ENCODE measurements at regions not wholly inside any gene's neighbourhood (a gene's known extent, or its start where the extent isn't known, plus 50 kb on each side); places are given as distances from the start of the nearest gene placed in this dataset.

- H3K36me3 Mint-ChIP-seq (ENCODE audit: low read depth) = no peaks in the 10 kb centered on the region
- H3K9me3 Mint-ChIP-seq = no peaks in the 10 kb centered on the region
These were observed 61.6 kb upstream of the MED4 start for GRCh38 chr13:48156466-48156865.

GRCh38 chr13:48155848-48156247 lies 60.9 kb upstream of the MED4 start:
- Mint-ChIP-seq H3K27me3 (no peaks in the 10 kb centered on the region), H3K27ac (peak overlapping the region; percentile 77), H3K36me3 (ENCODE audit: low read depth) (no peaks in the 10 kb centered on the region), H3K4me3 (peak overlapping the region; percentile 66), H3K9me3 (no peaks in the 10 kb centered on the region), H3K4me1 (peaks cover 46% of the 10 kb centered on the region)
- ATAC-seq (replicated peaks) = peak; percentile 85

More at GRCh38 chr13:48156466-48156865, 61.6 kb upstream of the MED4 start:
- H3K4me1 Mint-ChIP-seq = peaks cover 48% of the 10 kb centered on the region
- H3K27me3 Mint-ChIP-seq = no peaks in the 10 kb centered on the region
- peak; percentile 82 for ATAC-seq (replicated peaks)
- H3K27ac Mint-ChIP-seq = peak overlapping the region; percentile 77
- peak overlapping the region; percentile 66 for H3K4me3 Mint-ChIP-seq

- Mint-ChIP-seq H3K36me3 (ENCODE audit: low read depth) (no peaks in the 10 kb centered on the region), H3K27me3 (no peaks in the 10 kb centered on the region), H3K9me3 (no peaks in the 10 kb centered on the region), H3K4me3 (peak overlapping the region; percentile 66), H3K27ac (peak overlapping the region; percentile 77), H3K4me1 (peaks cover 38% of the 10 kb centered on the region)
- no peak for ATAC-seq (replicated peaks)
These were observed 59.8 kb upstream of the MED4 start for GRCh38 chr13:48154671-48155070.

GRCh38 chr13:48153186-48153585 lies 58.3 kb upstream of the MED4 start:
- no peaks in the 10 kb centered on the region for H3K9me3 Mint-ChIP-seq
- peak overlapping the region; percentile 49 for H3K27ac Mint-ChIP-seq
- H3K4me3 Mint-ChIP-seq = peak overlapping the region; percentile 66
- H3K4me1 Mint-ChIP-seq = peaks cover 41% of the 10 kb centered on the region
- ATAC-seq (replicated peaks) = no peak
- no peaks in the 10 kb centered on the region for H3K36me3 Mint-ChIP-seq (ENCODE audit: low read depth)
- no peaks in the 10 kb centered on the region for H3K27me3 Mint-ChIP-seq

- peak overlapping the region; percentile 16 for H3K27ac Mint-ChIP-seq
- peak overlapping the region; percentile 46 for H3K4me3 Mint-ChIP-seq
- no peaks in the 10 kb centered on the region for H3K27me3 Mint-ChIP-seq
- ATAC-seq (replicated peaks) = no peak
- H3K9me3 Mint-ChIP-seq = no peaks in the 10 kb centered on the region
- peaks cover 41% of the 10 kb centered on the region for H3K4me1 Mint-ChIP-seq
- no peaks in the 10 kb centered on the region for H3K36me3 Mint-ChIP-seq (ENCODE audit: low read depth)
These were observed 56.7 kb upstream of the MED4 start for GRCh38 chr13:48151363-48152161.

GRCh38 chr13:48148454-48148853 lies 53.5 kb upstream of the MED4 start:
- no peaks in the 10 kb centered on the region for H3K36me3 Mint-ChIP-seq (ENCODE audit: low read depth)
- peaks cover 23% of the 10 kb centered on the region for H3K4me1 Mint-ChIP-seq
- no peaks in the 10 kb centered on the region for H3K27me3 Mint-ChIP-seq
- H3K27ac Mint-ChIP-seq = peak overlapping the region; percentile 29
- no peak for ATAC-seq (replicated peaks)
- no peaks in the 10 kb centered on the region for H3K9me3 Mint-ChIP-seq
- no peak overlapping the region for H3K4me3 Mint-ChIP-seq

GRCh38 chr13:48146636-48147035 lies 51.7 kb upstream of the MED4 start:
- Mint-ChIP-seq H3K27ac (no peak overlapping the region), H3K4me1 (peaks cover 15% of the 10 kb centered on the region), H3K27me3 (no peaks in the 10 kb centered on the region), H3K9me3 (no peaks in the 10 kb centered on the region), H3K36me3 (ENCODE audit: low read depth) (no peaks in the 10 kb centered on the region), H3K4me3 (no peak overlapping the region)
- no peak for ATAC-seq (replicated peaks)

GRCh38 chr13:48146122-48146521 lies 51.2 kb upstream of the MED4 start:
- Mint-ChIP-seq H3K27ac (no peak overlapping the region), H3K36me3 (ENCODE audit: low read depth) (no peaks in the 10 kb centered on the region), H3K4me3 (no peak overlapping the region), H3K4me1 (peaks cover 14% of the 10 kb centered on the region), H3K9me3 (no peaks in the 10 kb centered on the region), H3K27me3 (no peaks in the 10 kb centered on the region)
- ATAC-seq (replicated peaks) = peak; percentile 38
